SKM-1 treated with dmso at 0.1 percent for 144 hours (cell line): ENCODE measurements at regions not wholly inside any gene's neighbourhood (a gene's known extent, or its start where the extent isn't known, plus 50 kb on each side); places are given as distances from the start of the nearest gene placed in this dataset.

ENCODE experiments used
- DNase-seq: peaks from one replicate; lab custom pipeline; 2025; ENCODE audit not compliant: unreplicated experiment; lab: John Stamatoyannopoulos, UW

DNA sequence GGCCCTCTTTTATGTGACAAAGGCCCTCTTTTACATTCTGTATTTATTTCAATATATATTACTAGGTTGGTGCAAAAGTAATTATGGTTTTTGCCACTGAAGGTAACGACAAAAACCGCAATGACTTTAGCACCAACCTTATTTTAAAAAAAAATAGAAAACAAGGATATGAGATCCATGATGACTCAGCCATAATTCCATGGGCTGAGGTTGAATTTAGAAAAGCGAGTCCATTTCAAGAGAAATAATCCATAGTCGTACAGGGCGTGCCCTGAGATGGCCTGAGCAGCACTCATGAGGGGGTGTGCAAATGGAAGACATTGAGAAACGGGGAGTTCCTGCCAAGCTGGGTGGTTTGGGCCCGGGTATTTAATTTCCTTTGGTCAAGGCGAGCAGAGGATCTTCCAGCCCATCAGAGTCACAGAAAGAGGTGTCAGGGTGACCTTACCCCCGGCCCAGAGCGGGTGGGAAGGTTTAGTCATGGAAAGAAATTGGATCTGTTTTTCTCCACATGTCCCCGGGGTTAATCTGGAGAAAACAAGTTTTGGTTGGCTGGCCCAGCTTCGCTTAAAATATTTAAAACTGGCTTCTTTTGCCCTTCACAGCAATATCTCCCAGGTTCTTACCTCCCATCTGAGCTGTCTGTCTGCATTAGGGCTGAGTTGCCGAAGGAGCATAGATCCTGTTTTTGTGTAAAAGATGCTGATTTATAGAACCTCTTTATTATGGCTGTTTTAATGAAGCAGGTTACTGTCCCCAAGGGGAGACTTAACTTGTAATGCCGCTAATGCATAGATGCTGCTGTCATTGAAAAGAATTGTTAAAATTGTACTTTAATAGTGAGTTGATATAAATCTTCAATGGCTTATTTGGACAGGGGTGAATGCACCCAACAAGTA lies 255.6 kb downstream of the PREX1 start:
- no peak for DNase-seq

DNA sequence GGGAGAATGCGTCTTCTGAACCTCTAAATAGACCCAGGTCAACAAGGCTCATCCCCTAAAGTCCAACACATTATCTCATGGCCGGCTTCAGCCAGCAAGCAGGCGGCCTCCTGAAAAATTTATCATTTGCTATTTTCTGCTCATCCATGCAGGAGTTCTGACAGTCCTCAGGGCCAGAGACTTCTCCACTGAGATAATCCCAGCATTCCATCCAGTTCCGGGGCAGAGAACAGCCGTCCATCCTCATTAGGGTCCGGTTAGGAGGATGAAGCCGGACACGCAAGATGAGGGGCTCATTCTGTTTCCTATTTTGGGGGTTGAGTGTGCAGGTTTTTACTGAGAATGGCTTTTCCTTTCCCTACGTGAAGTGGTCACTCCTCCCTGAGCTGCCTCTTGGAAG lies 258.1 kb downstream of the PREX1 start:
- DNase-seq: no peak

DNA sequence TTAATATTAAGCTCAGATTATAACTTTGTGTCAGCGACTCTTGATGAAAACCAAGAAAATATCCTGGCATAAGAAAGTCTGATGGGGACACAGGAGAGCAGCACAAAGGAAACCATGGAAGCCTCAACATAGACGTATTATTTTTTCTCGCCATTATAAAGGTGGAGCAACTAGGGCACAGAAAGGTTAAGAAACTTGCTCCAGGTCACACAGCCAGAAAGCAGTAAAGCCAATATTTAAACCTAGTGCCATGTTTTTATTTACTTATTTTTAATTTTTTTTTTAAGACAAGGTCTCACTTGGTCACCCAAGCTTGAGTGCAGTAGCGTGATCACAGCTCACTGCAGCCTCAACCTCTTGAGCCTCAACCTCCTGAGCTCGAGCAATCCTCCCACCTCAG lies 259.3 kb downstream of the PREX1 start:
- no peak for DNase-seq

DNA sequence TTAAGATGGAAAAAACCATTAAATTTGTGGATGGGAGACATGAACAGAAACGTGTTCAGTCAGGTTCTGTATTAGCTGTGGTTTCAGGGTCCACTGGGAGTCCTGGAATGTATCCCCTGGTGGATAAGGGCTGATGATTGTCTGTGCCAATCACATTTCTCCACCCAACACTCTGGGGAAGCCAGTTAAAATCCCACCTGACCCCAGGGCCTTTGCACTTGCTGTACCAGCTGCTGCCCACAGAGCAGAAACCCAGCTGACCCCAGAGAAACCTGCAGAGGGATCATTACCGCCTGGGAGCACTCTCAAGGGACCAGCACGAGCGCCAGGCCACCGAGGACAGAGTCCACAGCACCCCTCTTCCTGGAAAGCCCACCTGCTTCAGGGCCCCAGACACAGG lies 260.7 kb downstream of the PREX1 start:
- no peak for DNase-seq

DNA sequence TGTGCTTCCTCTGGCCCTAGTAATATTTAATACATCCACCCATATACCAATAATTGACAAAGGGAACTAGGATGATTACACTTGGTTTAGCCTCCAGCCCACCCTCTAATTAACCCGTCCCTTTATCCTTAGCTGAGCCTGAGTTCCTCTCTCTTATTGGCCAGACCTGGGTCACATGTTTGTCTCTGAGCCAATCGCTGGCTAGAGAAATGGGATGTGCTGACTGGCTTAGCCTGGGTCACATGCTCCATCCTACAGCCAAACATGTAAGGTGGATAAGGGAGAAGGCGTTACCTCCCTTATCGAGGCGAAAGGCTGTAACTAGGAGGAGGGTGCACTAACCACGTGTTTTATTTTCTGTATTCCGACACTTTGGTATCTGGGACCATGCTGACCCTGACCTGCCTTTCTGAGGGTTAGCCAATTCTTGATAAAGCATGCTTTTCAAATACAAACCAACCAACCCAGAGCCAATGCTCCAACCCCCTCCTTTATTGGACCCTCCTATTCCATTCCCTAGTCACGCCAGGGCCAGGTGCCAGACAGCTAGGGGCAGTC lies 262.7 kb downstream of the PREX1 start:
- DNase-seq: no peak

DNA sequence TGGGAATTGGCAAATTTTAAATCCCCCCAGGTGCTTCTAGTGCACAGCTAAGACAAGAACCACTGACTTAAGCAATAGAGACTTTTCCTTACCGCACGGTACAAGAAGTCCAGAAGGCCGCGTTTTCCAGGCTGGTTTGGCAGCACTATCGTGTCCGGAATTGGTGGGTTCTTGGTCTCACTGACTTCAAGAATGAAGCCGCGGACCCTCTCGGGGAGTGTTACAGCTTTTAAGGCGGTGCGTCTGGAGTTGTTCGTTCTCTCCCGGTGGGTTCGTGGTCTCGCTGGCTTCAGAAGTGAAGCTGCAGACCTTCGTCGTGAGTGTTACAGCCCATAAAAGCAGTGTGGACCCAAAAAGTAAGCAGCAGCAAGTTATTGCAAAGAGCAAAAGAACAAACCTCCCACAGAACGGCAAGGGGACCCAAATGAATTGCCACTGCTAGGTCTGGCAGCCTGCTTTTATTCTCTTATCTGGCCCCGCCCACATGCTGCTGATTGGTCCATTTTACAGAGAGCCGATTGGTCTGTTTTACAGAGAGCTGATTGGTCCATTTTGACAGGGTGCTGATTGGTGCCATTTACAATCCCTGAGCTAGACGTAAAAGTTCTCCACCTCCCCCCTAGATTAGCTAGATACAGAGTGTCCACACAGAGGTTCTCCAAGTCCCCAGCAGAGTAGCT lies 264.5 kb downstream of the PREX1 start:
- no peak for DNase-seq

DNA sequence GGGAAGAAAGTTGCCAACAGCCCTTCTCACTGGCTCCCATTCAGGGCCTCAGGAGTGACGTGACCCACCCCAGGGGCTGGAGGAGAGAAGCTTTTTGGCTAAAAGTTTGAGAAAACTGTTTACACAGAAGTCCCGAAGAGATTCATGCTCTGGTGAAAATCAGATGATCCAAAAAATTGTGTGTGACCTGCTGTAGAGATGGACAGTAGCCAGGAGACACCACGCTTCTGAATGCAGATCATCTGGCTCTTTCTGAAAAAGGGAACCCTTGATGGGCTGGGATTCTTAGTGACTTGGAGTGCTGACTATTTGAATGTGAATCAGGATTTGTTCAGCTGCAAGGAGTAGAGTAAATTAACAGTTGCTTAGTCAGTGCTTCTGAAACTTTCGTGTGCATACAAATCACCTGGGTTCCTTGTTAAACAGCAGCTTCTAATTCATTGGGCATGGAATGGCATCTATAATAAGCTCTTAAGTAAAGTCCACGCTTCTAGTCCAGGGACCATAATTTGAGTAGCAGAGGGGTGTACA lies 265.1 kb downstream of the PREX1 start:
- no peak for DNase-seq

DNA sequence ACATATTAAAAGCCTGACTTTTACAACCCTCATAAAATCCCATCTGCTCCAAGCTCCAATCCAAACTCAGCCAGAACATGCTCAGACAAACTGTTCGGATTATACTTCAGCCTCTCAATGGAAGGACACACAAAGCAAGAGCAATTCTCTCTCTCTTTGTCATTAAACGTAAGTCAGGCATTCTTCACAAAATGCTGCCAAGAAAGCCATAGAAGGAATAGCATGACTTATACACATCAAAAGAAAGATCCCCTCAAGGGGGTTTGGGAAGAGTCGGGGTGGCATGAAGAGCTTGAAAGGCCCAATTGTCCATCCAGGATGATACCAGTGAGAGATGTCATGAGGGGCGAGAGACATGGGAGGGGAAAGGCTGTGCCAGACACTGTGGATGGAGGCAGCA lies 268.9 kb downstream of the PREX1 start:
- no peak for DNase-seq

DNA sequence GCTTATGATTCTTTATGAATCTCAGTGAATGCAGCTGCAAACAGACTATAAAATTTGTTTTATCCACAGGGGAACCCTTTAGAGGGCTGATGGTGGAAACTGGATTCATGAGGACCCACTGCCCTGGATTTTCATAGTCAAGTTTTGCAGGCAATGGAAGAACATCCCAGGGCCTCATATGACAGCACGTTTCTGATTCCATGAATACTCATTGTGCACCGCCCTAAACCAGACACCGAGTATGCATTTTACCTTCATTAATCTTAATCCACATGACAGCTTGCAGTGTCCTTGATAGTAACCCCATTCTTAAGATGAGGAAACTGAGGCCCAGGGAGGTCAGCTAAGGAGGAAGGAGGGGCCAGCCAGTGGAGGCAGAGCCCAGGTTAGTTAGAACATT lies 270.4 kb downstream of the PREX1 start:
- DNase-seq: no peak

DNA sequence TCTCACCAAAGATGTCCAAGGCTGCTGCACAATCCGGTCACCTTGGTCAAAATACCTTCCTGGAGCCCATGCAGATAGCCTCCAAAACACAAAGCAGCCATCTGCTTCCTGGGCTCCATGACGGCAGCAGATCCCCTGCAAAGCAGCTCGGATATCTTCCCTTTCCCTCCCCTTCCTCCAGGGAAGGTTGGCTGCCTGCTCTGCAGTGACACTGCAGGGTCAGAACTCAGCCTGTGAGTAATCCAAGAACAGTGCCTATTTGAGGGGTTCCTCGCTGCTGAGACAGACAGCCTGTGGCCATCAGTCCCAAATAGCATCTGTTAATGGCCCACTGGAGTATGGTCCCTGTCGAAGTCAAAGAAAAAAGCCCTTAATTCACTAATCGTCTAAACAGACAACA lies 270.8 kb downstream of the PREX1 start:
- no peak for DNase-seq

DNA sequence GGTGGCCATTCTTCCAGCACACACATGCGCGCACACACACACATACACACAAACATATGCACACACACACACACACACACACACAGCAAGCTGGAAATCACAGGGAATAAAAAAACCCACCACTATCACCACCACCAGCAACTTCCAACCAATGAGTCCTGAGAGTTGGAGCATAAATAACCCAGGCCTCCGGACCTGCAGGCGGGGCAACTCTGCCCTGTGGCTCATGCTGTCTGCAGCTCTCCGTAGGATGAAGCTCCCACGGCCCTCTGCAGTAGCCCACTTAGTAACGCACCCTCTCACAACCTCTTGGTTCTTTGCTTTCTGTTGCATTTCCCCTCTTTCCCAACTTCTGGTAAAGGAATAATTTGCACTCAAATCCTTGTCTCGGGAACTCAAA lies 275.2 kb downstream of the PREX1 start:
- no peak for DNase-seq

DNA sequence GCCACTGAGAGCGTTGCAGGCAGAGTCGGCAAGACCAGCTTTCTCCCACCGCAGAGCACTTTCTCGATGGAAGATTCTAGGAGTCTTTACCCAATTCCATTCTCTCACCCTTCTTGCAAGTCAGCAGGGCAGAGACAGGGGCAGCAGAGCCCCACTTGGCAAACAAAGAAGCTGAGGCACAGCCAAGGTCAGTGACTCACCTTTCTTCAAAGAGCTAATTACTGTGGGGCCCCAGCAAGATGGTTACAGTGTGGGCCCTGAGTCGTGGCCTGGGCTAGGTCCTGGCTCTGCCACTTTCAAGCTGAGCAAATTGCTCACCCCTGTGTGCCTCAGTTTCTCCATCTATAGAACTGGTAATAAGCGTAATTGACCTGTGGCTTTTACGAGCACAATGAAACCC lies 277.0 kb downstream of the PREX1 start:
- no peak for DNase-seq

DNA sequence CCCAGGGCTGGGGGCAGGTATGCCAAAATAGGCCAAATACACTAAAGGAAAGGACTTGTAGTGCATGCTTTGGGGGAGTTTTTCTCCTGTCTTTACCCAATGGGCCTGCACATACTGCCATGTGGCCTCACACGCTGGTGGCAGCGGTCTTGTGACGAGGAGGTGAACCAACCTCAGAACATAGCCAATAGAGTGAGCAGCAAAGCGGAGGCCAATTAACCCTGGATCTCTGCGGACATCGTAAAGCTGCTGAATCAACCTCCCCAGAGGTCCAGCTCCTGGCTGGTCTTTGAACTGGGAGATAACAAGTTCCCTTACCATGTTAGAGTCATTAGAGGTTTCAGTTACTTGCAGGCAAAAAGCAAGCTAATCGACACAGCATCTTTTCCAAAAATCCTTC lies 280.1 kb downstream of the PREX1 start:
- no peak for DNase-seq

DNA sequence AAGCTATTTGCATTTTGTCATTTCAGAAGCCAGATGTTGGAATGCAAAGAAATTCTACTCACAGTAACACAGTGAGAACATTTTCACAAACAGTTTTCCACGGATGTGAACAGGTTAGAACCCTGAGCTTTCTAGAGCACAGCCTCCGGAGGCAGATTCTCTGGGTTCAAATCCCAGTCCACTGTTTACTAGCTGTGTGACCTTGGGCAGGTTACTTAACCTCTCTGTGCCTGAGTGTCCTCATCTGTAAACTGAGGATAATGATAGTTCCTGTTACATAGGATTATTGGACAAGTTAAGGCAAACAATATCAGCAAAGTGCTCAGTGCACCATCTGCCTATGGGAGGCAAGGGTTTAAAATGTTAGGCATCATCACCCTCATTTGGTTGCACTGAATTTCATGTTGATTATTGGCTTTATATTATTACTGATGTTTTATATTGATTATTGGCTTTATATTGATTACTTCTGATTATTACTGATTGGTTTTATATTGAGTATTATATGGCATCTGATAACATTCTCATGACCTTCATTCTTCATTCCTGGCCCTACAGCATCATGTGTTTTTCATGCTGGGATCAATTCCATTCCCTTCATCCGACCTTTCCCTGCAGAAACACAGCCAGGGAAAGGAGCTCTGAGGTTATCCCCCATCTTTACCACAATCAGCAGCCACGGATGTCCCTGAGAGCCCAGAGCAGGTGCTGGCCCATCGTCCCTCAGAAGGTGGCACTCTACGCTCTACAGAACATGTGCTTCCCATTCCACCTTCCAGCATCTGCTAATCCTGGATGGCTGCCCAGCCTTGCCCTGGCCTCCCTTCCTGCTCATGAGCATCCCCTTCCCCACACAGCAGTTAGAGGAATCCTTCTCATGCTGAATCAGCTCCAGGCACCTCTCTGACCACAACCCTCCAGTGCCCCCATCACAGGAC lies 283.1 kb downstream of the PREX1 start:
- DNase-seq: no peak

DNA sequence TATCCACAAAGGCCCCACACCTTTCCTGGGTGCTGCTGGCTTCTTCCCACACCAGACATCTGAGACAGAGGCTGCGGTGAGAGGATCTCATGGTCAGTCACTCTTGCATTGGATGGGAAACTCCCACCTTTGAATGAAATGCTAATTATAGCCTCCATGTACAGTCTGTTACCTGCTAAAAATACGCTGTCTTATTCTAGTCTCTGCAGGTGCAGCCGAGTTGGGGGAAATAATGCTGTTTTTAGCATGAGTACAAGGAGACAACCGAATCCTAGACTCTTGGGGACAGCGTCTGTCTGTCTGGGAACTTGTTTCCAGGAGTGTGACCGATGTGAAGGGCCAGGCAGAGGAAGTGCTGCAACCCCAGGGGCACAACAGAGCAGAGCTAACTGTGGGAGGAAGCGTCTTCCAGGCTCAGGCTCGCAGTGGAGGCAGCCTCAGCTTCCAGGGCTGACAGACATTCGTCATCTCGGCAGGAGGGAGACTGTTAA lies 286.2 kb downstream of the PREX1 start:
- no peak for DNase-seq

DNA sequence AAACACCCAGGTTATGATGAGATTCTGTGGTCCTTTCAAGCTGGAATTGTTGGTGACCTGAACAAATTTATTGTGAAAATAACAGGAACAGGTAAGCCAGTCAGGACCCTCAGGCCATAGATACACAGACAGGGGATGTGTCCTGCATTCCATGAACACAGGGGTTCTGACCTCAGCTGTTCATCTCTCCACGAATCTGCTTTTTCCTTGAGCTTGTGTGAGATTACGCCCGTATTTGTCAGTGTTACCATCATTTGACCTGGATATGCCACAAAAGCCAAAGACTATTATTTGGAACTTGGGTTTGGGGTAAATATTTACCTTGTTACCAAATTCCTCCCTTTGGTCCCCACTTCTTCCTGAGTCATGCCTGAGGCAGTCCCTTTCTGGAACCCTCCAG lies 288.9 kb downstream of the PREX1 start:
- no peak for DNase-seq

DNA sequence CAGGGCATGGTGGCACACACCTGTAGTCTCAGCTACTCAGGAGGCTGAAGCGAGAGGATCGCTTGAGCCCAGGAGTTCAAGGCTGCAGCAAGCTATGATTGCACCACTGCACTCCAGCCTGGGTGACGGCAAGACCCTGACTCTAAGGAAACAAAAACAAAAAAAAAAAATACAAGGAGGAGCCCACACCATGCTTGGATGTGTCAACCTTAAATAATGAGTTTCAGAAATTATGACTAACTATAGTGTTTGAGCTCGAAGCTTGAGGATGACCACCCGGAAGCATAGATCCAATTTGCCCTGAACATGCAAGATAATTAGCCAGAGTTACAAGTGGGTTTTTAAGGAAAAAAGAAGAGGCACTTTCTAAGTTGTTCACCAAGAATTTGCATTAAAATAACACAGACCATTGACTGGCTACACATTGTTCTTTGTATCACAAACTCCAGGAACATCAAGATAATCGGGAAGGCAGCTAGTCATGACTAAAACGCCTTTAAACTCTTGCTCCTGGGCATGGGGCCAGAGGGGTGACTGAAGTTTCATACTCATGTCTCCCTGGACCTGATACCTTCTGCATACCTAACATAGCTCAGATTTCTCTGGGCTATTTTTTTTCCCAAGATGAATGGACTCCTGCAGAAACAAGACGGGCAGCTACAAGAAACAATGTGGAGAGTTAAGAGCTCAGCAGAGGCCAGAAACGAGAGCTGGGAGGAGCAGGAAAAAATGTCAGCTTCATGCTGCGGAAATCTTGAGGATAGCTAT lies 289.6 kb downstream of the PREX1 start:
- no peak for DNase-seq

DNA sequence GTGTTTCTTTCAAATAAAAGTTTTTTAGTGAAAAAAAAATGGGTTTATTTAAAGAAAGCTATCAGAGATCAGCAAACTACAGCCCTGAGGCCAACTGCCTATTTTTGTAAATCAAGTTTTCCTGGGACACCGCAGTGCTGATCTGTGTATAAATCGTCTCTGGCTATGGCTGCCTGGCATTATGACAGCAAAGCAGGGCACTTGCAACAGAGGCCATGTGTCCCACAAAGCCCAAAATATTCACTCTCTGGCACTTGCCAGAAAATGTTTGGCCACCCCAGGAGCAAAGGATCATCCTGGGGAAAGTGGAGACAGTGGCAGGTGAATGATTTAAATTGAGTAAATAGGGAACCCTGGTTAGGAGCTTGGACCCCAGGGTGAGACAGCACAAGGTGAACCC lies 291.6 kb downstream of the PREX1 start:
- no peak for DNase-seq

DNA sequence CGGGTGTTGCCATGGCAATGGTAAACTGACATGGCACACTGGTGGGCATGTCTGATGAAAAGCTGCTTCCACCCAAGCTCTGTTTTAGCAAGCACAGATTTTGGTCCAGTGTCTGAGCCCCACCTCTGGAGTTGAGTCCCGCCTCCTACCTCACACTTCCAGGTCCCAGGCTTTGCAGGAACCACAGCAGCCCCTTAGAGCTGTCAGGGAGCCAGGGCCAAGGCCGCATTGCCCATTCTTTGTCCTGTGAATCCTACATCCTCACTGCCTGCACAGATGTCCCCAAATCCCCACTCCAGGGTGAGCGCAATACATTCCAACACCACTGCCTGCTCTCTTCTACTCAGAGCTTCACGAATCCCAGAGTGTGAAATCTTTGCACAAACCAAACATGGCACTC lies 292.2 kb downstream of the PREX1 start:
- DNase-seq: no peak

DNA sequence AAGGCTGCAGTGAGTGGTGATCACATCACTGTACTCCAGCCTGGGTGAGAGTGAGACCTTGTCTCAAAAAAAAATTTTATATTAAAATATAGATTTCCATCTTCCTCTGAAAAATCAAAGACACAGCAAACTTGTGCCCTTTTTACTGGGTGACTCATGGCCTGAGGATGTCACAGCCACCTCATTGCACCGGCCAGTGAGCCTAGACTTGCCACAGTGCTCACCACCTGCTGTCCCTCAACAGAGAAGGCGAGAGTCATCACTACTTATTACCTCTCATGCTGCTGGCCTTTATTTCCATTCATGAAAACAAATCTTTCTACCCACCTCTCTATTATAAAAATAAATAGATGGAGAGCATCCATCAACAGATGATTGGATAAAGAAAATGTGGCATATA lies 295.8 kb downstream of the PREX1 start:
- no peak for DNase-seq
